Upper lobe of left lung (tissue), 6 donors: ENCODE measurements at regions not wholly inside any gene's neighbourhood (a gene's known extent, or its start where the extent isn't known, plus 50 kb on each side); places are given as distances from the start of the nearest gene placed in this dataset.

Experiments used
- ATAC-seq, 2 donors: fragments of 200-7000 bp; cut with Tn5 transposase; one replicate each; pipeline ENCODE4 v1.9.1; 2022; ENCODE audit warnings: mild to moderate bottlenecking in 2 of 2, moderate library complexity in 2 of 2; ENCODE audit not compliant: low FRiP score in 2 of 2
- DNase-seq, 2 donors: peaks; one replicate each; pipeline ENCODE4 v3.0.0-alpha.2; 2019 to 2020
- H3K27ac ChIP-seq, 4 donors: fragments of 200-600 bp; sonication (generic); one replicate each; pipeline ENCODE4 v1.5.1; 2016 to 2019
- H3K27me3 ChIP-seq, 4 donors: fragments of 200-600 bp; sonication (generic); one replicate each; pipeline ENCODE4 v1.5.1; 2017 to 2019
- H3K36me3 ChIP-seq, 4 donors: fragments of 200-600 bp; sonication (generic); one replicate each; pipeline ENCODE4 v1.5.1; 2016 to 2019
- H3K4me1 ChIP-seq, 4 donors: fragments of 200-600 bp; sonication (generic); one replicate each; pipeline ENCODE4 v1.5.1; 2018 to 2019
- H3K4me3 ChIP-seq, 4 donors: fragments of 200-600 bp; sonication (generic); one replicate each; pipeline ENCODE4 v1.5.1; 2017 to 2019; ENCODE audit warnings: mild to moderate bottlenecking in 2 of 4, moderate library complexity in 1 of 4
- H3K9me3 ChIP-seq, 4 donors: fragments of 200-600 bp; sonication (generic); one replicate each; pipeline ENCODE4 v1.5.1; 2018 to 2019
- EP300 ChIP-seq, 4 donors: sonication (generic); formaldehyde crosslinking; IDR thresholded peaks; one replicate each; pipeline ENCODE4 v1.5.1; 2017; ENCODE audit warnings: antibody characterized with exemption in 4 of 4, control low read depth in 2 of 4
- POLR2A ChIP-seq, 4 donors: fragments of 450-650 bp; IDR thresholded peaks; one replicate each; pipeline ENCODE4 v1.5.1; 2016 to 2017; ENCODE audit warnings: antibody characterized with exemption in 4 of 4, mild to moderate bottlenecking in 2 of 4
- POLR2AphosphoS5 ChIP-seq, 2 donors: sonication (generic); formaldehyde crosslinking; IDR thresholded peaks; one replicate each; pipeline ENCODE4 v1.5.1; 2017; ENCODE audit warnings: antibody characterized with exemption in 2 of 2
- WGBS, 2 donors: methylation state at CpG; one replicate each; pipeline ENCODE4 v1.1.5; 2017 to 2018; 5-methylcytosine and 5-hydroxymethylcytosine counted together
- TF ChIP-seq, protein P1 (sequence below), 6 experiments: fragments of 450-650 bp in 4 of 6; fragments of 200-600 bp in 2 of 6; sonication (generic) in 2 of 6; IDR thresholded peaks; one replicate each; pipeline ENCODE4 v1.5.1; 2016 to 2019; ENCODE audit warnings: antibody characterized with exemption in 6 of 6
- donor health status: DM: no; HTN: no; CAD: no; lungs with moderate emphysema.
- donor health status: DM: no; HTN: yes; CAD: no; lungs with severe emphysema.

DNA sequence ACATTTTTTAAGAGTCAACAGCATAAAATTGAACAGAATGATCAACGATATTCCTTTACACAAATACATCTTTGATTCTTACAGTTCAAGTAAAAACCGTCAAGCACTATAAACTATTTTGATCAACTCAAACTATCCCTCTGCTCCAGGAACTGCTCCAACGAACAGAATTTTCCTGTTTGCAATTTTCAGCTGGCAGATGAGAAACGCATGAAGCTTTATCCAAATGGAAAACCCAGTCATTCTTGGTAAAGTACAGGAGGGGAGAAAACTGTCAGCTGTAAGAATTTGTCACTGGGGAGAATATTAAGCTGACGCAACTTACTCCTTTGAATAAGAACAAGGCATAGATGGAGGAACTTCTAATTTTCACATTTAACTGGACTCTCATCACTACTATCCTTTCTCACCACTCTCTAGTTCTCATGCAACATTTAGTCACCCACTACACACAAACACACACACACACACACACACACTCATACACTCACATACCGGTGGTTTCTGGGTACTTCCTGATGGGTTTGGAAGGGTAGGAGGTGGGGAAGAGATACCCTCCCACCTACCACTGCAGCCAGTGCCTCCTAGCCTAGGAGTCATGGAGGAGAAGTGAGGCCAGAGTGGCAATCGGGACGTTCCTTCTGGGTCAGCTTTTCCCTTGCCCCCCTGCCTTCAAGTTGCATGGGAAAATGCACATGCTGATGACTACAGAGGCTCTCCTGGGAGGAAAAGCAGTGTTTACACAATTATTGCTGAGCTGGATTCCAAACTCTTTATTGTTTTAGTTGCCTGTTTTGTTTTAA is 54.0 kb upstream of the SPATS2L start:
- ATAC-seq (peak in 1 of 2 donors; percentile 17), DNase-seq (no peak)
- H3K4me3 ChIP-seq, result no peak overlapping the region
- TF ChIP-seq POLR2AphosphoS5 (IDR thresholded peaks at IDR 0.05) (no peak), POLR2A (IDR thresholded peaks at IDR 0.05) (no peak), EP300 (IDR thresholded peaks at IDR 0.05) (no peak)
- TF ChIP-seq, protein P1, sequence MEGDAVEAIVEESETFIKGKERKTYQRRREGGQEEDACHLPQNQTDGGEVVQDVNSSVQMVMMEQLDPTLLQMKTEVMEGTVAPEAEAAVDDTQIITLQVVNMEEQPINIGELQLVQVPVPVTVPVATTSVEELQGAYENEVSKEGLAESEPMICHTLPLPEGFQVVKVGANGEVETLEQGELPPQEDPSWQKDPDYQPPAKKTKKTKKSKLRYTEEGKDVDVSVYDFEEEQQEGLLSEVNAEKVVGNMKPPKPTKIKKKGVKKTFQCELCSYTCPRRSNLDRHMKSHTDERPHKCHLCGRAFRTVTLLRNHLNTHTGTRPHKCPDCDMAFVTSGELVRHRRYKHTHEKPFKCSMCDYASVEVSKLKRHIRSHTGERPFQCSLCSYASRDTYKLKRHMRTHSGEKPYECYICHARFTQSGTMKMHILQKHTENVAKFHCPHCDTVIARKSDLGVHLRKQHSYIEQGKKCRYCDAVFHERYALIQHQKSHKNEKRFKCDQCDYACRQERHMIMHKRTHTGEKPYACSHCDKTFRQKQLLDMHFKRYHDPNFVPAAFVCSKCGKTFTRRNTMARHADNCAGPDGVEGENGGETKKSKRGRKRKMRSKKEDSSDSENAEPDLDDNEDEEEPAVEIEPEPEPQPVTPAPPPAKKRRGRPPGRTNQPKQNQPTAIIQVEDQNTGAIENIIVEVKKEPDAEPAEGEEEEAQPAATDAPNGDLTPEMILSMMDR (IDR thresholded peaks at IDR 0.05), result no peak
- no peaks in the 10 kb centered on the region for H3K36me3 ChIP-seq
- H3K9me3 ChIP-seq, result no peaks in the 10 kb centered on the region
- 42 to 49% methylated on average over 8 of the region's 8 CpGs for WGBS, 2 donors
- no peaks in the 10 kb centered on the region for H3K27me3 ChIP-seq
- peaks cover 0 to 12% (median 8%) of the 10 kb centered on the region in 4 donors for H3K4me1 ChIP-seq
- no peak overlapping the region for H3K27ac ChIP-seq

DNA sequence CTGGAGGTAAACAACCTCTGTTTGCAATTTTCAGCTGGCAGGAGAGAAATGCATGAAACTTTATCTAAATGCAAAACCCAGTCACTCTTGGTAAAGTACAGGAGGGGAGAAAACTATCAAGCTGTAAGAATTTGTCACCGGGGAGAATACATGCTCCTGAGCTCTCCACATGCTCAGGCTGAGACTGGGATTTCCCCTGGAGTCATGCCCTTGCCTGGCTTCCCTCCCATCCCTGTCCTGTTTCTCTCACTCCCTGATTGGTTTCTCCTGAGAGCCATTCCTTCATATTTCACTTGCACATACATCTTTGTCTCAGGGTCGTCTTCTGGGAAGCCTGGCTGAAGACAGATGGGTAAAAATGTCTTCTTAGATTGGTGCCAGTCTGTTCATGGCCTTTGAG is 52.9 kb upstream of the SPATS2L start:
- DNase-seq (no peak), ATAC-seq (no peak)
- H3K27ac ChIP-seq, result no peak overlapping the region
- TF ChIP-seq POLR2AphosphoS5 (IDR thresholded peaks at IDR 0.05) (no peak), POLR2A (IDR thresholded peaks at IDR 0.05) (no peak), EP300 (IDR thresholded peaks at IDR 0.05) (no peak)
- TF ChIP-seq, protein P1 (IDR thresholded peaks at IDR 0.05), result no peak
- no peaks in the 10 kb centered on the region for H3K36me3 ChIP-seq
- WGBS, 2 donors, result 37 to 50% methylated on average over 2 of the region's 2 CpGs
- peaks cover 0 to 12% (median 8%) of the 10 kb centered on the region in 4 donors for H3K4me1 ChIP-seq
- H3K27me3 ChIP-seq, result no peaks in the 10 kb centered on the region
- no peak overlapping the region for H3K4me3 ChIP-seq
- no peaks in the 10 kb centered on the region for H3K9me3 ChIP-seq

DNA sequence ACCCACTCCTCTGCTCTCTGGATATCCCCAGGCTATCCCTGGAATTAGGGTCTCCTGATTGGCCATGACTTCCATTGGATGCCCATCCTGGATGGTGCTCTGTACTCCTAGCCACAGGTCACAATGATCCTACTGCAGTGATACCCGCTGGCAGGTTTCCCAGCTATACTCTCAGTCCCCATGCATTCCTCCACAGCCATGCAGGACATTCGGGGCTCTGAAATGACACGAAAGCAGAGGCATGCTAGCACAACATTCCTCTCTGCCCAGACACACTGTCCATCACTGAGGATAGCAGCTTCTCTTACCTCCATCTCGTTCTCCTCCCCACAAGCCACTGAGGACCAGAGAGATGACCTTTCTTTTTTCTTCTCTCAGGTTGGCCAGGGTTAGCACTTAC is 51.7 kb upstream of the SPATS2L start:
- 90 to 96% methylated on average over 4 of the region's 4 CpGs for WGBS, 2 donors
- DNase-seq (no peak), ATAC-seq (no peak)
- peaks cover 0 to 17% (median 8%) of the 10 kb centered on the region in 4 donors for H3K4me1 ChIP-seq
- H3K36me3 ChIP-seq, result no peaks in the 10 kb centered on the region
- H3K4me3 ChIP-seq, result no peak overlapping the region
- no peak for TF ChIP-seq POLR2A (IDR thresholded peaks at IDR 0.05)
- no peak for TF ChIP-seq POLR2AphosphoS5 (IDR thresholded peaks at IDR 0.05)
- TF ChIP-seq, protein P1 (IDR thresholded peaks at IDR 0.05), result no peak
- TF ChIP-seq EP300 (IDR thresholded peaks at IDR 0.05), result no peak
- H3K27me3 ChIP-seq, result no peaks in the 10 kb centered on the region
- H3K9me3 ChIP-seq, result no peaks in the 10 kb centered on the region
- H3K27ac ChIP-seq, result no peak overlapping the region

DNA sequence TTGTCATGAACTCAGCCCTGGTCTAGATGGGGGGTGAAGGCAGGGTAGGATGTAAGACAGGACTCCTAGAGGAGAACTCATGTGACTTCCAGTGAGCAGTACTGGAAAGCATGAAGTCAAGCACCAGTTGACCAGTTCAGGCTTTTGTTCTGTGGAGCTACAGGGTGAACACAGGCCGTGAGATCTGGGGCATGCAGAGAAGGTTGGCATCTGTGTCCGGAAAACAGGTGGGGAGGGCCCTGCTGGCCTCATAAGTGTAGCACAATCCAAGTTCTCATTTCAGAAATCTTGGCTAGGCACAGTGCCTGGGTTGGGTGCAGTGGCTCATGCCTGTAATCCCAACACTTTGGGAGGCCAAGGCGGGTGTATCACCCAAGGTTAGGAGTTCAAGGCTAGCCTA is 50.9 kb upstream of the SPATS2L start:
- Histone ChIP-seq H3K9me3 (no peaks in the 10 kb centered on the region), H3K36me3 (no peaks in the 10 kb centered on the region), H3K27me3 (no peaks in the 10 kb centered on the region), H3K27ac (no peak overlapping the region), H3K4me3 (no peak overlapping the region), H3K4me1 (peaks cover 0 to 17% (median 8%) of the 10 kb centered on the region in 4 donors)
- 83 to 96% methylated on average over 2 to 3 of the region's 3 CpGs for WGBS, 2 donors
- no peak for ATAC-seq
- no peak for DNase-seq
- TF ChIP-seq POLR2AphosphoS5 (IDR thresholded peaks at IDR 0.05), result no peak
- TF ChIP-seq, protein P1 (IDR thresholded peaks at IDR 0.05), result no peak
- no peak for TF ChIP-seq POLR2A (IDR thresholded peaks at IDR 0.05)
- no peak for TF ChIP-seq EP300 (IDR thresholded peaks at IDR 0.05)
